Liver (tissue), 8 donors: ENCODE measurements at regions not wholly inside any gene's neighbourhood (a gene's known extent, or its start where the extent isn't known, plus 50 kb on each side); places are given as distances from the start of the nearest gene placed in this dataset.

Experiments used
- DNase-seq: peaks from one replicate; pipeline ENCODE4 v3.0.0-alpha.2; 2017; ENCODE audit warnings: low spot score
- H3K27ac ChIP-seq, 2 donors: one replicate each; pipeline ENCODE4 v1.7.0; 2013; ENCODE audit warnings: inconsistent platforms in 2 of 2, low read length in 2 of 2, control low read depth in 1 of 2, low read depth in 1 of 2, mild to moderate bottlenecking in 1 of 2
- H3K27me3 ChIP-seq, 4 donors: one replicate each; pipeline versions ENCODE4 v1.6.1 to v1.7.0; 2013; ENCODE audit warnings: low read length in 3 of 4, inconsistent platforms in 1 of 4, mild to moderate bottlenecking in 1 of 4, moderate library complexity in 1 of 4; ENCODE audit not compliant: control insufficient read depth in 4 of 4, insufficient read depth in 4 of 4
- H3K36me3 ChIP-seq, 4 donors: one replicate each; pipeline versions ENCODE4 v1.6.1 to v1.7.0; 2013; ENCODE audit warnings: low read length in 3 of 4, mild to moderate bottlenecking in 3 of 4, low read depth in 1 of 4, moderate library complexity in 1 of 4; ENCODE audit not compliant: control insufficient read depth in 4 of 4, insufficient read depth in 3 of 4
- H3K4me1 ChIP-seq, 4 donors: one replicate each; pipeline versions ENCODE4 v1.6.1 to v1.7.0; 2013; ENCODE audit warnings: low read length in 3 of 4, mild to moderate bottlenecking in 3 of 4, moderate library complexity in 1 of 4; ENCODE audit not compliant: control insufficient read depth in 4 of 4, insufficient read depth in 4 of 4
- H3K4me3 ChIP-seq, 3 donors: one replicate each; pipeline versions ENCODE4 v1.6.1 to v1.7.0; 2013; ENCODE audit warnings: low read length in 3 of 3, control low read depth in 1 of 3, low read depth in 1 of 3, mild to moderate bottlenecking in 1 of 3
- H3K9ac ChIP-seq, 2 donors: one replicate each; pipeline ENCODE4 v1.7.0; 2013; ENCODE audit warnings: low read length in 2 of 2, mild to moderate bottlenecking in 2 of 2, moderate library complexity in 2 of 2, control low read depth in 1 of 2, low read depth in 1 of 2
- H3K9me3 ChIP-seq, 4 donors: one replicate each; pipeline versions ENCODE4 v1.6.1 to v1.7.0; 2013; ENCODE audit warnings: low read length in 3 of 4; ENCODE audit not compliant: control insufficient read depth in 4 of 4
- EGR1 ChIP-seq, 2 donors: IDR thresholded peaks; 2 replicates each; pipeline ENCODE4 v1.6.1; 2016 to 2018; ENCODE audit warnings: antibody characterized with exemption in 2 of 2, low read depth in 2 of 2
- FOXA1 ChIP-seq: IDR thresholded peaks from 2 replicates; pipeline ENCODE4 v1.6.1; 2016; ENCODE audit warnings: antibody characterized with exemption
- FOXA2 ChIP-seq: IDR thresholded peaks from 2 replicates; pipeline ENCODE4 v1.6.1; 2016; ENCODE audit warnings: antibody characterized with exemption
- GABPA ChIP-seq, 2 donors: IDR thresholded peaks in 1 of 2; conservative IDR thresholded peaks in 1 of 2; 2 replicates each; pipeline ENCODE4 v1.6.1; 2016; ENCODE audit warnings: antibody characterized with exemption in 2 of 2, mild to moderate bottlenecking in 1 of 2, moderate library complexity in 1 of 2
- HNF4A ChIP-seq, 2 donors: conservative IDR thresholded peaks; 2 replicates each; pipeline ENCODE4 v1.6.1; 2016; ENCODE audit warnings: antibody characterized with exemption in 2 of 2, mild to moderate bottlenecking in 2 of 2
- HNF4G ChIP-seq: IDR thresholded peaks from 2 replicates; pipeline ENCODE4 v1.6.1; 2016; ENCODE audit warnings: antibody characterized with exemption
- JUND ChIP-seq, 2 donors: IDR thresholded peaks; 2 replicates each; pipeline ENCODE4 v1.6.1; 2016; ENCODE audit warnings: antibody characterized with exemption in 2 of 2
- NR2F2 ChIP-seq: IDR thresholded peaks from 2 replicates; pipeline ENCODE4 v1.6.1; 2016; ENCODE audit warnings: antibody characterized with exemption
- RAD21 ChIP-seq, 2 donors: IDR thresholded peaks; 2 replicates each; pipeline ENCODE4 v1.6.1; 2016; ENCODE audit warnings: antibody characterized with exemption in 2 of 2, mild to moderate bottlenecking in 2 of 2
- RXRA ChIP-seq, 2 donors: IDR thresholded peaks; 2 replicates each; pipeline ENCODE4 v1.6.1; 2017 to 2018; ENCODE audit warnings: antibody characterized with exemption in 2 of 2, mild to moderate bottlenecking in 1 of 2
- SP1 ChIP-seq: IDR thresholded peaks from 2 replicates; pipeline ENCODE4 v1.6.1; 2018; ENCODE audit warnings: antibody characterized with exemption, mild to moderate bottlenecking
- TAF1 ChIP-seq: conservative IDR thresholded peaks from 2 replicates; pipeline ENCODE4 v1.6.1; 2016; ENCODE audit warnings: antibody characterized with exemption, mild to moderate bottlenecking
- YY1 ChIP-seq: IDR thresholded peaks from 2 replicates; pipeline ENCODE4 v1.6.1; 2016; ENCODE audit warnings: antibody characterized with exemption, mild to moderate bottlenecking
- WGBS: extraction: QIAGEN DNeasy Blood & Tissue Kit; methylation state at CpG from one replicate; pipeline ENCODE4 v1.1.7; 2013; 5-methylcytosine and 5-hydroxymethylcytosine counted together
- TF ChIP-seq, protein P1 (sequence below): IDR thresholded peaks from 2 replicates; pipeline ENCODE4 v1.6.1; 2016; ENCODE audit warnings: antibody characterized with exemption
- TF ChIP-seq, protein P2 (sequence below): IDR thresholded peaks from 2 replicates; pipeline ENCODE4 v1.6.1; 2016; ENCODE audit warnings: antibody characterized with exemption, mild to moderate bottlenecking
- TF ChIP-seq, protein P3 (sequence below): IDR thresholded peaks from 2 replicates; pipeline ENCODE4 v1.6.1; 2016; ENCODE audit warnings: antibody characterized with exemption
- TF ChIP-seq, protein P4 (sequence below): fragments of 150-350 bp; IDR thresholded peaks from 2 replicates; pipeline ENCODE4 v1.5.1; 2017; ENCODE audit warnings: improper control_type of control experiment, low read depth, low read length; ENCODE audit not compliant: missing input control
- TF ChIP-seq, protein P5 (sequence below): IDR thresholded peaks from 2 replicates; pipeline ENCODE4 v1.6.1; 2016; ENCODE audit warnings: antibody characterized with exemption
- donor health status: healthy.
- donor health status: healthy.
- donor health status: healthy.
- donor health status: healthy.
- donor health status: healthy.

DNA sequence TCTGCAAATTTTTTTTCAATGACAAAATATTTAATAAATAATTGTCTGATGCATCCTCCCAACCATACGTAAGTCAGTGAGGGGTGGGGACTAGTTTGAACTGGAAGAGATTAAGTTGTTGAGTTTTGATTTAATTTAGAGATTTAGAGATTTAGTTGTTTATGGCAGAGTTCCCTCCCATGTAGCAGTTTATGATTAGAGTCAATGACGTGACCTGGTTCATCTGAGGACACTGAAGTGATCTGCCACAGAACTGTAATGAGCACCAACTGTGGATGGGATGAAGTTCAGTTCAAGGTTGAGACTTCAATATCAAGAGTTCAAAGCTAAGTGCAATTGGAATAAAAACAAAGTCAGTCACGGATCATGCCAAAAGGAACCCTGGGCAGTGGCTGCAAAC lies 609.3 kb downstream of the NOVA1 start:
- H3K9ac ChIP-seq, result no peak overlapping the region
- no peaks in the 10 kb centered on the region for H3K36me3 ChIP-seq
- 57% methylated on average over 3 of the region's 3 CpGs for WGBS
- no peak overlapping the region for H3K4me3 ChIP-seq
- no peak for DNase-seq
- TF ChIP-seq FOXA1 (no peak), FOXA2 (no peak)
- no peaks in the 10 kb centered on the region for H3K9me3 ChIP-seq
- no peak overlapping the region for H3K27ac ChIP-seq
- H3K27me3 ChIP-seq, result no peaks in the 10 kb centered on the region
- H3K4me1 ChIP-seq, result no peaks in the 10 kb centered on the region

DNA sequence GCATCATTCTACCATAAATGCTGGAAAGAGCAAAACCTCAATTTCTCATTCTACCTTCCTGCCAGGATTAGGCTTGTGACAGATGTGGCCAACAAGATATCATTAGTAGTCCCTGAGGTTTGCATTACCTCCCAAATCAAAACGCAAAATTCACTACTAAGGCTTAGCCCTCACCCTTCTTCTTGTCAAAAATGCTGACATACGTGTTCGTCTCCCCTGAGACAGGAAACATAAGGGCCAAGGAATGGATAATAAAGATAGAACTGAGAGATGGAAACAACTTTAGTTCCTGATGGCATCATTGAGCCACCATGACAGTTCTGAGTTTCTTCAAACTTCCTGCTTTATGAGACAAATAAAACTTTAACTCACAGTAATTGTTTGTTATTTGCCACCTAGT lies 642.1 kb downstream of the NOVA1 start:
- no peaks in the 10 kb centered on the region for H3K4me1 ChIP-seq
- DNase-seq, result no peak
- H3K27ac ChIP-seq, result no peak overlapping the region
- WGBS, result 71% methylated on average over 3 of the region's 3 CpGs
- H3K9ac ChIP-seq, result no peak overlapping the region
- H3K9me3 ChIP-seq, result peaks cover 0 to 2% (median 0%) of the 10 kb centered on the region in 4 donors
- no peaks in the 10 kb centered on the region for H3K27me3 ChIP-seq
- no peak for TF ChIP-seq TAF1
- TF ChIP-seq FOXA2, result no peak
- TF ChIP-seq RAD21 (IDR thresholded peaks at IDR 0.05), result no peak
- TF ChIP-seq RXRA (IDR thresholded peaks at IDR 0.05), result no peak
- TF ChIP-seq JUND (IDR thresholded peaks at IDR 0.05), result no peak
- H3K4me3 ChIP-seq, result no peak overlapping the region
- no peaks in the 10 kb centered on the region for H3K36me3 ChIP-seq

DNA sequence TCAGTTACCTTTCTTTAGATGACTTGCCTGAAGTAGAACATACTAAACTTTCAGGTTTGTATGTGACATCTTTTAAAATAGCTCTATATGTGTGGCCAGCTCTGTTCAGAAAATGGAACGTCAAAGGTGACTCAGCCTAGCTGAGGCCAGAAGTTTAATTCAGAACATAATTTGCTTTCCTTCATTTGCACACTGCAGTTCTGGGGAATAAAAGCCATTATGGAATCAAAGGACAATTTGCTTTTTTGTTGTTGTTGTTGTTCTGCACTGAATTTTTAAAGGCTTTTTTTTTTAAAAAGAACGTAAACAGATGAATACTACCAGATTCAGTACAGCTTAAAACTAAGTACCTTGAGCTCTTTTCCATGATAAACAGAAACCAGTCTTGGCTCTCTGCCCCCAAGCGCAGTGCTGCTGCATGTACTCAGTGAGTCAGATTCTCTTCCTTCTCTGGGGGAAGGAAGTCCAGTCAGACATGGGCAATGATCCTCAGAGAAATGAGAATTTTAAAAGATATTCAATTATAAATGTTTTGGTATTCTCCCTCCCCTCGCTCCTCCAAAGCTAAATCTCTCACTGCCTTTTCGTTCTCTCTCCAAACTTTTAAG lies 644.2 kb downstream of the NOVA1 start:
- WGBS, result 73% methylated on average over 5 of the region's 5 CpGs
- DNase-seq, result no peak
- H3K9ac ChIP-seq, result no peak overlapping the region
- H3K4me1 ChIP-seq, result no peaks in the 10 kb centered on the region
- no peak overlapping the region for H3K4me3 ChIP-seq
- H3K27ac ChIP-seq, result no peak overlapping the region
- H3K9me3 ChIP-seq, result peaks cover 0 to 2% (median 0%) of the 10 kb centered on the region in 4 donors
- H3K27me3 ChIP-seq, result no peaks in the 10 kb centered on the region
- TF ChIP-seq, protein P1, sequence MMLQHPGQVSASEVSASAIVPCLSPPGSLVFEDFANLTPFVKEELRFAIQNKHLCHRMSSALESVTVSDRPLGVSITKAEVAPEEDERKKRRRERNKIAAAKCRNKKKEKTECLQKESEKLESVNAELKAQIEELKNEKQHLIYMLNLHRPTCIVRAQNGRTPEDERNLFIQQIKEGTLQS, result no peak
- TF ChIP-seq HNF4G (no peak), EGR1 (IDR thresholded peaks at IDR 0.05; ENCODE audit: low read depth in 2 of 2) (no peak), YY1 (no peak), NR2F2 (no peak), FOXA1 (no peak), RAD21 (IDR thresholded peaks at IDR 0.05) (no peak), GABPA (IDR thresholded peaks at IDR 0.05 in 1 of 2, conservative IDR thresholded peaks at IDR 0.05 in 1 of 2) (no peak), SP1 (no peak), TAF1 (no peak), RXRA (IDR thresholded peaks at IDR 0.05) (no peak), FOXA2 (no peak), HNF4A (conservative IDR thresholded peaks at IDR 0.05) (no peak), JUND (IDR thresholded peaks at IDR 0.05) (no peak)
- TF ChIP-seq, protein P2, sequence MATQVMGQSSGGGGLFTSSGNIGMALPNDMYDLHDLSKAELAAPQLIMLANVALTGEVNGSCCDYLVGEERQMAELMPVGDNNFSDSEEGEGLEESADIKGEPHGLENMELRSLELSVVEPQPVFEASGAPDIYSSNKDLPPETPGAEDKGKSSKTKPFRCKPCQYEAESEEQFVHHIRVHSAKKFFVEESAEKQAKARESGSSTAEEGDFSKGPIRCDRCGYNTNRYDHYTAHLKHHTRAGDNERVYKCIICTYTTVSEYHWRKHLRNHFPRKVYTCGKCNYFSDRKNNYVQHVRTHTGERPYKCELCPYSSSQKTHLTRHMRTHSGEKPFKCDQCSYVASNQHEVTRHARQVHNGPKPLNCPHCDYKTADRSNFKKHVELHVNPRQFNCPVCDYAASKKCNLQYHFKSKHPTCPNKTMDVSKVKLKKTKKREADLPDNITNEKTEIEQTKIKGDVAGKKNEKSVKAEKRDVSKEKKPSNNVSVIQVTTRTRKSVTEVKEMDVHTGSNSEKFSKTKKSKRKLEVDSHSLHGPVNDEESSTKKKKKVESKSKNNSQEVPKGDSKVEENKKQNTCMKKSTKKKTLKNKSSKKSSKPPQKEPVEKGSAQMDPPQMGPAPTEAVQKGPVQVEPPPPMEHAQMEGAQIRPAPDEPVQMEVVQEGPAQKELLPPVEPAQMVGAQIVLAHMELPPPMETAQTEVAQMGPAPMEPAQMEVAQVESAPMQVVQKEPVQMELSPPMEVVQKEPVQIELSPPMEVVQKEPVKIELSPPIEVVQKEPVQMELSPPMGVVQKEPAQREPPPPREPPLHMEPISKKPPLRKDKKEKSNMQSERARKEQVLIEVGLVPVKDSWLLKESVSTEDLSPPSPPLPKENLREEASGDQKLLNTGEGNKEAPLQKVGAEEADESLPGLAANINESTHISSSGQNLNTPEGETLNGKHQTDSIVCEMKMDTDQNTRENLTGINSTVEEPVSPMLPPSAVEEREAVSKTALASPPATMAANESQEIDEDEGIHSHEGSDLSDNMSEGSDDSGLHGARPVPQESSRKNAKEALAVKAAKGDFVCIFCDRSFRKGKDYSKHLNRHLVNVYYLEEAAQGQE, result no peak
- TF ChIP-seq, protein P3, sequence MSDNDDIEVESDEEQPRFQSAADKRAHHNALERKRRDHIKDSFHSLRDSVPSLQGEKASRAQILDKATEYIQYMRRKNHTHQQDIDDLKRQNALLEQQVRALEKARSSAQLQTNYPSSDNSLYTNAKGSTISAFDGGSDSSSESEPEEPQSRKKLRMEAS, result no peak
- TF ChIP-seq, protein P4, sequence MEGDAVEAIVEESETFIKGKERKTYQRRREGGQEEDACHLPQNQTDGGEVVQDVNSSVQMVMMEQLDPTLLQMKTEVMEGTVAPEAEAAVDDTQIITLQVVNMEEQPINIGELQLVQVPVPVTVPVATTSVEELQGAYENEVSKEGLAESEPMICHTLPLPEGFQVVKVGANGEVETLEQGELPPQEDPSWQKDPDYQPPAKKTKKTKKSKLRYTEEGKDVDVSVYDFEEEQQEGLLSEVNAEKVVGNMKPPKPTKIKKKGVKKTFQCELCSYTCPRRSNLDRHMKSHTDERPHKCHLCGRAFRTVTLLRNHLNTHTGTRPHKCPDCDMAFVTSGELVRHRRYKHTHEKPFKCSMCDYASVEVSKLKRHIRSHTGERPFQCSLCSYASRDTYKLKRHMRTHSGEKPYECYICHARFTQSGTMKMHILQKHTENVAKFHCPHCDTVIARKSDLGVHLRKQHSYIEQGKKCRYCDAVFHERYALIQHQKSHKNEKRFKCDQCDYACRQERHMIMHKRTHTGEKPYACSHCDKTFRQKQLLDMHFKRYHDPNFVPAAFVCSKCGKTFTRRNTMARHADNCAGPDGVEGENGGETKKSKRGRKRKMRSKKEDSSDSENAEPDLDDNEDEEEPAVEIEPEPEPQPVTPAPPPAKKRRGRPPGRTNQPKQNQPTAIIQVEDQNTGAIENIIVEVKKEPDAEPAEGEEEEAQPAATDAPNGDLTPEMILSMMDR, result no peak
- TF ChIP-seq, protein P5, sequence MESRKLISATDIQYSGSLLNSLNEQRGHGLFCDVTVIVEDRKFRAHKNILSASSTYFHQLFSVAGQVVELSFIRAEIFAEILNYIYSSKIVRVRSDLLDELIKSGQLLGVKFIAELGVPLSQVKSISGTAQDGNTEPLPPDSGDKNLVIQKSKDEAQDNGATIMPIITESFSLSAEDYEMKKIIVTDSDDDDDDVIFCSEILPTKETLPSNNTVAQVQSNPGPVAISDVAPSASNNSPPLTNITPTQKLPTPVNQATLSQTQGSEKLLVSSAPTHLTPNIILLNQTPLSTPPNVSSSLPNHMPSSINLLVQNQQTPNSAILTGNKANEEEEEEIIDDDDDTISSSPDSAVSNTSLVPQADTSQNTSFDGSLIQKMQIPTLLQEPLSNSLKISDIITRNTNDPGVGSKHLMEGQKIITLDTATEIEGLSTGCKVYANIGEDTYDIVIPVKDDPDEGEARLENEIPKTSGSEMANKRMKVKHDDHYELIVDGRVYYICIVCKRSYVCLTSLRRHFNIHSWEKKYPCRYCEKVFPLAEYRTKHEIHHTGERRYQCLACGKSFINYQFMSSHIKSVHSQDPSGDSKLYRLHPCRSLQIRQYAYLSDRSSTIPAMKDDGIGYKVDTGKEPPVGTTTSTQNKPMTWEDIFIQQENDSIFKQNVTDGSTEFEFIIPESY, result no peak
- H3K36me3 ChIP-seq, result no peaks in the 10 kb centered on the region
